ENCODE measurements at regions not wholly inside any gene's neighbourhood (a gene's known extent, or its start where the extent isn't known, plus 50 kb on each side); places are given as distances from the start of the nearest gene placed in this dataset.

GRCh38 chr14:25861406-25861805, 736.4 kb downstream of the NOVA1 start:
- H3K36me3 ChIP-seq (replicated peaks; ENCODE audit: insufficient read depth, low read depth): no peaks in the 10 kb centered on the region
- H2AFZ ChIP-seq: no peak overlapping the region
- DNase-seq (ENCODE audit: low spot score): no peak
- H4K20me1 ChIP-seq (ENCODE audit: insufficient read depth, poor library complexity, severe bottlenecking): no peaks in the 10 kb centered on the region
- no peaks in the 10 kb centered on the region for H3K79me2 ChIP-seq
- WGBS (ENCODE audit: low lambda C conversion rate, missing lambda C conversion rate): 94% methylated on average over 1 of the region's 1 CpG
- no peaks in the 10 kb centered on the region for H3K9me3 ChIP-seq (ENCODE audit: low read depth)
- no peak overlapping the region for H3K27ac ChIP-seq
- no peak overlapping the region for H3K4me2 ChIP-seq
- no peak overlapping the region for H3K4me3 ChIP-seq
- no peaks in the 10 kb centered on the region for H3K27me3 ChIP-seq
- TF ChIP-seq CTCF (IDR thresholded peaks at IDR 0.05; ENCODE audit: poor library complexity): no peak
- TF ChIP-seq EZH2 (IDR thresholded peaks at IDR 0.05; ENCODE audit: borderline replicate concordance): no peak
- TF ChIP-seq EZH2phosphoT487 (IDR thresholded peaks at IDR 0.05; ENCODE audit: low read depth, severe bottlenecking, unreplicated experiment): no peak
- H3K9me2 ChIP-seq (replicated peaks; ENCODE audit: insufficient read depth): no peaks in the 10 kb centered on the region
- no peaks in the 10 kb centered on the region for H3K4me1 ChIP-seq (ENCODE audit: insufficient read depth)

DNA sequence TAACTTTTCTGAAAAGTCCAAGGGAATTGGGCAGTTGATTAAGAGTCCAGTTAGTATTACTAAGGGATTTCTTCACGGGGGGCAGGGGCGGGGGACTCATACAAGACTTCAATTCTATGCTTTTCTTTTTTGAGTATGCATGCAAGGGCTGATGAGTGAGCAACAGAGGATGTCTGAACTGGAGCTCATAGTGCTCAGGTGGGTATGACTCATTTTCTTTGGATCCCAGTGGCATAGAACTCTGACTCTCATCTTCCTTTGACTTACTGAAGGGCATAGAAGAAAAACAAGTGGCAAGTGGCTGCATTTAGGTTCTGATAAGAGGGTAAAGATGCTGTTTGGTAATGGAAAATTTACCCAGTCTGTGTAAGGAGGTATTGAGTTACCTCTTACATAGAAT, 749.2 kb downstream of the NOVA1 start:
- H3K27ac ChIP-seq: no peak overlapping the region
- H3K4me1 ChIP-seq (ENCODE audit: insufficient read depth): no peaks in the 10 kb centered on the region
- no peaks in the 10 kb centered on the region for H3K36me3 ChIP-seq (replicated peaks; ENCODE audit: insufficient read depth, low read depth)
- no peaks in the 10 kb centered on the region for H3K9me2 ChIP-seq (replicated peaks; ENCODE audit: insufficient read depth)
- 92% methylated on average over 2 of the region's 2 CpGs for WGBS (ENCODE audit: low lambda C conversion rate, missing lambda C conversion rate)
- H3K4me2 ChIP-seq: no peak overlapping the region
- no peak overlapping the region for H2AFZ ChIP-seq
- DNase-seq (ENCODE audit: low spot score): no peak
- H3K9me3 ChIP-seq (ENCODE audit: low read depth): no peaks in the 10 kb centered on the region
- H3K79me2 ChIP-seq: no peaks in the 10 kb centered on the region
- H3K4me3 ChIP-seq: no peak overlapping the region
- no peaks in the 10 kb centered on the region for H4K20me1 ChIP-seq (ENCODE audit: insufficient read depth, poor library complexity, severe bottlenecking)
- H3K27me3 ChIP-seq: no peaks in the 10 kb centered on the region
- TF ChIP-seq EZH2 (IDR thresholded peaks at IDR 0.05; ENCODE audit: borderline replicate concordance) (no peak), CTCF (IDR thresholded peaks at IDR 0.05; ENCODE audit: poor library complexity) (no peak), EZH2phosphoT487 (IDR thresholded peaks at IDR 0.05; ENCODE audit: low read depth, severe bottlenecking, unreplicated experiment) (no peak)

DNA sequence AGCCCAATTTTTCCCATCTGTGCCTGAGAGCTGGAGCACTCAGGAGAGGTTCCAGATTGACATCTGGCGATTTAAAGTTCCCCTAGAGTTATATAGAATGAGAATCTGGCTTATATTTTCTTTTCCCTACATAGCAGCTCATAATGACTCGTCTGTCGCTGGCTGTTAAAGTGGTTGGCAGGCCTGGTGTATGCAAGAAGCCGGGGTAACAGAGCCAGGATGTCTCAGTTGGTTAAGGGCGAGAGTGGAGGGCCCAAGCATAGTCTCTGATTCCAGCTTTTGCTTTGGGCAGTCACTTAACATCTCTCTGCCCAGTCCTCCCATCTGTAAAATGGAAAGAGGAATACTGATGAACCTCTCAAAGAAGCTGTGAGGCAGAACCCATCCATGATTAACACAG, 751.6 kb downstream of the NOVA1 start:
- H4K20me1 ChIP-seq (ENCODE audit: insufficient read depth, poor library complexity, severe bottlenecking): no peaks in the 10 kb centered on the region
- H3K36me3 ChIP-seq (replicated peaks; ENCODE audit: insufficient read depth, low read depth): no peaks in the 10 kb centered on the region
- no peaks in the 10 kb centered on the region for H3K9me3 ChIP-seq (ENCODE audit: low read depth)
- no peaks in the 10 kb centered on the region for H3K4me1 ChIP-seq (ENCODE audit: insufficient read depth)
- no peak overlapping the region for H2AFZ ChIP-seq
- H3K27ac ChIP-seq: no peak overlapping the region
- 89% methylated on average over 5 of the region's 5 CpGs for WGBS (ENCODE audit: low lambda C conversion rate, missing lambda C conversion rate)
- no peak for DNase-seq (ENCODE audit: low spot score)
- no peaks in the 10 kb centered on the region for H3K9me2 ChIP-seq (replicated peaks; ENCODE audit: insufficient read depth)
- no peaks in the 10 kb centered on the region for H3K27me3 ChIP-seq
- no peak overlapping the region for H3K4me2 ChIP-seq
- no peaks in the 10 kb centered on the region for H3K79me2 ChIP-seq
- no peak overlapping the region for H3K4me3 ChIP-seq
- TF ChIP-seq EZH2phosphoT487 (IDR thresholded peaks at IDR 0.05; ENCODE audit: low read depth, severe bottlenecking, unreplicated experiment): no peak
- TF ChIP-seq CTCF (IDR thresholded peaks at IDR 0.05; ENCODE audit: poor library complexity): no peak
- TF ChIP-seq EZH2 (IDR thresholded peaks at IDR 0.05; ENCODE audit: borderline replicate concordance): no peak

All from hepatocyte (in vitro differentiated cells).